Loucy (cell line): ENCODE measurements at regions not wholly inside any gene's neighbourhood (a gene's known extent, or its start where the extent isn't known, plus 50 kb on each side); places are given as distances from the start of the nearest gene placed in this dataset.

ENCODE experiments used
- H2AFZ ChIP-seq: fragments of 200-600 bp; sonication (generic); 2 replicates; pipeline ENCODE4 v1.6.0; 2016; ENCODE audit warnings: antibody characterized with exemption, mild to moderate bottlenecking, low read length, moderate library complexity
- H3F3A ChIP-seq: fragments of 200-600 bp; 2 replicates; pipeline ENCODE4 v1.6.0; 2016; ENCODE audit warnings: antibody characterized with exemption, low read depth, mild to moderate bottlenecking
- H3K27me3 ChIP-seq: fragments of 200-600 bp; sonication (generic); 2 replicates; pipeline ENCODE4 v1.6.1; 2014; ENCODE audit warnings: low read length, mild to moderate bottlenecking; ENCODE audit not compliant: insufficient read depth, poor library complexity, severe bottlenecking
- H3K36me3 ChIP-seq: fragments of 200-600 bp; sonication (generic); 2 replicates; pipeline ENCODE4 v1.6.1; 2016; ENCODE audit warnings: low read length; ENCODE audit not compliant: insufficient read depth
- H3K4me1 ChIP-seq: fragments of 200-600 bp; sonication (generic); 2 replicates; pipeline ENCODE4 v1.5.1; 2014; ENCODE audit warnings: low read length, mild to moderate bottlenecking; ENCODE audit not compliant: insufficient read depth, poor library complexity, severe bottlenecking
- H3K4me2 ChIP-seq: fragments of 200-600 bp; sonication (generic); 2 replicates; pipeline ENCODE4 v1.6.0; 2014; ENCODE audit warnings: antibody characterized with exemption, low read length, low read depth, mild to moderate bottlenecking; ENCODE audit not compliant: poor library complexity, severe bottlenecking
- H3K4me3 ChIP-seq: fragments of 200-600 bp; sonication (generic); 2 replicates; pipeline ENCODE4 v1.5.1; 2014; ENCODE audit warnings: low read length, mild to moderate bottlenecking, mixed read lengths; ENCODE audit not compliant: poor library complexity, severe bottlenecking
- H3K79me2 ChIP-seq: fragments of 200-600 bp; sonication (generic); 2 replicates; pipeline ENCODE4 v1.6.1; 2014; ENCODE audit warnings: low read length; ENCODE audit not compliant: insufficient read depth
- H3K9ac ChIP-seq: fragments of 200-600 bp; sonication (generic); 2 replicates; pipeline ENCODE4 v1.6.0; 2014; ENCODE audit warnings: mild to moderate bottlenecking, low read depth, low read length, moderate library complexity; ENCODE audit not compliant: poor library complexity, severe bottlenecking
- H3K9me2 ChIP-seq: fragments of 200-600 bp; sonication (generic); replicated peaks from 2 replicates; pipeline ENCODE4 v1.6.1; 2016; ENCODE audit warnings: low read depth, low read length, mixed read lengths
- H3K9me3 ChIP-seq: fragments of 200-600 bp; sonication (generic); 2 replicates; pipeline ENCODE4 v1.6.1; 2014; ENCODE audit warnings: mild to moderate bottlenecking, antibody characterized with exemption, low read length, low read depth; ENCODE audit not compliant: insufficient read depth
- H4K20me1 ChIP-seq: fragments of 200-600 bp; sonication (generic); 2 replicates; pipeline ENCODE4 v1.6.0; 2014; ENCODE audit warnings: antibody characterized with exemption, low read length, mild to moderate bottlenecking; ENCODE audit not compliant: insufficient read depth, poor library complexity, severe bottlenecking
- CTCF ChIP-seq: fragments of 200-600 bp; sonication (generic); conservative IDR thresholded peaks from 2 replicates; pipeline ENCODE4 v1.5.1; 2014; ENCODE audit warnings: mild to moderate bottlenecking, antibody characterized with exemption, low read length
- EZH2phosphoT487 ChIP-seq: fragments of 200-600 bp; IDR thresholded peaks from 2 replicates; pipeline ENCODE4 v1.6.1; 2018; ENCODE audit warnings: antibody characterized with exemption, mild to moderate bottlenecking, moderate library complexity, borderline replicate concordance

GRCh38 chr2:21633015-21633414 lies 509.2 kb downstream of the TDRD15 start:
- H2AFZ ChIP-seq: no peak overlapping the region
- no peaks in the 10 kb centered on the region for H3K4me1 ChIP-seq
- no peak overlapping the region for H3K9ac ChIP-seq

DNA sequence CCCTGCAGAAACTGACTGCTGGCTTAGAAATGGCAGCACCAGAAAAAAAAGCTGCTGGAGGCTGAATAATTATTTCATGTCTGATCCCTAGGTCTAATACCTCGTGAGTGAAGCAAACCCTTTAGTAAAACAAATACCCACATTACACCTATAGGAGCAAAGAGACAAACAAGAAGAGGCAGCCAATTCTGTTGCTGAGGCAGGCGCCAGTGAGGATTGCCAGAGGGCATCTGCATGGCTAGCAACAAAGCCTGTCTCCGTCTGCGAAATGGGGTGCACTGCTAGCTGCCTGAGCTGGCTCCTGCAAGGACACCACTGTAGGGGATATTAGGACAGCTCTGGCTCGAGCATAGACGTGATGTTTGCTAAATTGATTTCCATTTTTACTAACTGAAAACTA lies 509.7 kb downstream of the TDRD15 start:
- Histone ChIP-seq H3K36me3 (no peaks in the 10 kb centered on the region), H4K20me1 (no peaks in the 10 kb centered on the region), H3K9me2 (no peaks in the 10 kb centered on the region), H3K79me2 (no peaks in the 10 kb centered on the region), H2AFZ (no peak overlapping the region), H3K4me2 (no peak overlapping the region), H3K9me3 (no peaks in the 10 kb centered on the region), H3K9ac (no peak overlapping the region), H3K4me3 (no peak overlapping the region), H3F3A (no peaks in the 10 kb centered on the region), H3K4me1 (no peaks in the 10 kb centered on the region), H3K27me3 (no peaks in the 10 kb centered on the region)
- TF ChIP-seq EZH2phosphoT487 (no peak), CTCF (no peak)

More at GRCh38 chr2:21633015-21633414, 509.2 kb downstream of the TDRD15 start:
- Histone ChIP-seq H3K9me2 (no peaks in the 10 kb centered on the region), H3K79me2 (no peaks in the 10 kb centered on the region), H3K4me3 (no peak overlapping the region), H3K27me3 (no peaks in the 10 kb centered on the region), H3K9me3 (no peaks in the 10 kb centered on the region), H3F3A (no peaks in the 10 kb centered on the region), H4K20me1 (no peaks in the 10 kb centered on the region), H3K36me3 (no peaks in the 10 kb centered on the region), H3K4me2 (no peak overlapping the region)
- TF ChIP-seq CTCF: no peak
- no peak for TF ChIP-seq EZH2phosphoT487

GRCh38 chr2:21633911-21634310 lies 510.1 kb downstream of the TDRD15 start:
- Histone ChIP-seq H3K9me2 (no peaks in the 10 kb centered on the region), H3K9me3 (no peaks in the 10 kb centered on the region), H3K79me2 (no peaks in the 10 kb centered on the region), H3K9ac (no peak overlapping the region), H4K20me1 (no peaks in the 10 kb centered on the region), H3K4me3 (no peak overlapping the region), H3K4me2 (no peak overlapping the region), H3F3A (no peaks in the 10 kb centered on the region), H3K36me3 (no peaks in the 10 kb centered on the region), H3K4me1 (no peaks in the 10 kb centered on the region), H3K27me3 (no peaks in the 10 kb centered on the region), H2AFZ (no peak overlapping the region)
- no peak for TF ChIP-seq EZH2phosphoT487
- TF ChIP-seq CTCF: no peak
